Caco-2 (cell line): ENCODE measurements at regions not wholly inside any gene's neighbourhood (a gene's known extent, or its start where the extent isn't known, plus 50 kb on each side); places are given as distances from the start of the nearest gene placed in this dataset.

Source experiments
- BruUV-seq: library from RNA; stranded (reverse); fragments of 400-500 nt; replicated peaks from 2 replicates; lab custom pipeline; 2021; lab: Mats Ljungman, UMichigan
- CTCF ChIA-PET: fragments of 300-600 bp; sonication (Branson Sonifier 250); formaldehyde crosslinking; loops from one replicate; lab custom pipeline; 2022; ENCODE audit warnings: antibody characterized with exemption; lab: Charles Lee
- POLR2A ChIA-PET: fragments of 300-600 bp; sonication (Branson Sonifier 250); formaldehyde crosslinking; loops from one replicate; lab custom pipeline; 2022; ENCODE audit warnings: antibody characterized with exemption; lab: Charles Lee
- DNase-seq, 2 experiments: peaks; one replicate each; pipeline versions ENCODE4 v3.0.0 to v3.0.0-alpha.2; 2020 to 2022
- H3K27me3 ChIP-seq: replicated peaks from 2 replicates; pipeline ENCODE4 v1.6.0; 2011; ENCODE audit warnings: low read length; ENCODE audit not compliant: control insufficient read depth, insufficient read depth
- H3K36me3 ChIP-seq: 2 replicates; pipeline ENCODE4 v1.5.1; 2011; ENCODE audit warnings: low read length; ENCODE audit not compliant: control insufficient read depth, insufficient read depth
- H3K4me1 ChIP-seq: fragments of 250-450 bp; sonication (Bioruptor Pico); 2 replicates; pipeline ENCODE4 v1.5.1; 2020; ENCODE audit warnings: mild to moderate bottlenecking
- H3K4me3 ChIP-seq: 2 replicates; pipeline ENCODE4 v1.5.1; 2011; ENCODE audit warnings: low read depth, mild to moderate bottlenecking, control low read depth, low read length
- H3K9me3 ChIP-seq: fragments of 250-450 bp; sonication (Bioruptor Pico); 2 replicates; pipeline ENCODE4 v1.5.1; 2020; ENCODE audit warnings: mild to moderate bottlenecking, moderate library complexity
- H3K27ac Mint-ChIP-seq: one replicate; pipeline ENCODE4 v1.8.0; 2022; ENCODE audit warnings: mixed read lengths; ENCODE audit not compliant: unreplicated experiment
- H3K27me3 Mint-ChIP-seq: one replicate; pipeline ENCODE4 v1.8.0; 2022; ENCODE audit warnings: mixed read lengths; ENCODE audit not compliant: insufficient read depth, unreplicated experiment
- H3K36me3 Mint-ChIP-seq: one replicate; pipeline ENCODE4 v1.8.0; 2022; ENCODE audit warnings: mild to moderate bottlenecking, mixed read lengths; ENCODE audit not compliant: insufficient read depth, unreplicated experiment
- H3K4me1 Mint-ChIP-seq: one replicate; pipeline ENCODE4 v1.8.0; 2022; ENCODE audit warnings: low read depth, mixed read lengths; ENCODE audit not compliant: unreplicated experiment
- H3K4me3 Mint-ChIP-seq: one replicate; pipeline ENCODE4 v1.8.0; 2022; ENCODE audit warnings: mild to moderate bottlenecking, moderate library complexity, mixed read lengths; ENCODE audit not compliant: unreplicated experiment
- H3K9me3 Mint-ChIP-seq: one replicate; pipeline ENCODE4 v1.8.0; 2022; ENCODE audit warnings: mixed read lengths; ENCODE audit not compliant: unreplicated experiment
- CTCF ChIP-seq, 2 experiments: fragments of 200-600 bp in 1 of 2; IDR thresholded peaks; 1 replicate in 1 of 2; 2 replicates in 1 of 2; pipeline versions ENCODE4 v1.5.1 to v1.8.0; 2011 to 2022; ENCODE audit warnings: antibody characterized with exemption in 1 of 2, control low read depth in 1 of 2, inconsistent platforms in 1 of 2, low read depth in 1 of 2, low read length in 1 of 2, mild to moderate bottlenecking in 1 of 2, moderate library complexity in 1 of 2; ENCODE audit not compliant: insufficient read depth in 1 of 2, severe bottlenecking in 1 of 2, unreplicated experiment in 1 of 2
- intact Hi-C: fragments of 100-400 bp; cut with micrococcal nuclease; formaldehyde crosslinking; loops from one replicate; pipeline ENCODE4 v1.10.0; 2022; ENCODE audit not compliant: unreplicated experiment

DNA sequence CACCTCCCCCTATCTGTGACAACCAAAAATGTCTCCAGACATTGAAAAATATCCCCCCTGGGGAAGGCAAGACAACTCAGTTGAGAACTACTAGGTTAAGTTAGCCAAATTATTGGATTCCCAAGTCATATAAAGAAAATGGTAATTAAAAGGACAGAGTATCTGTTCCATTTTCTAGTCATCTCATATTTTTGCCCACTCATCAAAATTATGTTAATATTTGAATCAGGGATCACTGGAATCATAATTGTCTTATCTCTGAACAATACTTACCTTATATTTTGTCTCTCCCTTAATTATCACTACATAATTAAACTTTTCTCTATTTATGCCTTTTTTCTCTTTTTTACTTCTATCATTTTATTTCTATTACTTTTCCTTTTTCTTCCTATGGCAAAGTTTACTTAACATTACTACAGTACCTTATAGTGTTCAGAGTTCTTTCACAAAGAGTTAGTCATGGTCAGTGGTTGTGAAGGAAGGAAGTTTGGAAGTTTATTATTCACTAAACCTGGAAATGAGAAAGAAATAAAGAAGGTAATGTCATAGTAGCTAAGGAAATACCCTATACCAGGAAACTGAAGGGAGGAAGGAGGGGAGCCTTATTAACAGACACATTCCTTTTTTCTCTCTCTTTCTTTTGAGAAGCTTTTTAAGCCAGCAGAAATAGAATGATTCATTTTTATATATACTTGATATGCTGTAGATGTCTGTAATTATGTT, 332.9 kb downstream of the COL12A1 start:
- intact Hi-C loops = no loop called here

GRCh38 chr6:74871757-74872156, 334.1 kb downstream of the COL12A1 start:
- BruUV-seq = no TSS peak
- peaks cover 11% of the 10 kb centered on the region for H3K9me3 Mint-ChIP-seq
- Histone ChIP-seq H3K36me3 (no peaks in the 10 kb centered on the region), H3K27me3 (no peaks in the 10 kb centered on the region), H3K4me3 (no peak overlapping the region), H3K9me3 (no peaks in the 10 kb centered on the region), H3K4me1 (peaks cover 7% of the 10 kb centered on the region)
- no peaks in the 10 kb centered on the region for H3K4me1 Mint-ChIP-seq
- DNase-seq = no peak
- intact Hi-C loops = no loop called here
- no peaks in the 10 kb centered on the region for H3K36me3 Mint-ChIP-seq
- no peak overlapping the region for H3K4me3 Mint-ChIP-seq
- TF ChIP-seq CTCF (IDR thresholded peaks at IDR 0.05; ENCODE audit: insufficient read depth in 1 of 2, low read depth in 1 of 2, low read length in 1 of 2, severe bottlenecking in 1 of 2, unreplicated experiment in 1 of 2) = no peak
- ChIA-PET CTCF (no interaction called here), POLR2A (no interaction called here)
- no peak overlapping the region for H3K27ac Mint-ChIP-seq
- peaks cover 6% of the 10 kb centered on the region for H3K27me3 Mint-ChIP-seq

More for the DNA sequence above, 332.9 kb downstream of the COL12A1 start:
- no peak for TF ChIP-seq CTCF (IDR thresholded peaks at IDR 0.05; ENCODE audit: insufficient read depth in 1 of 2, low read depth in 1 of 2, low read length in 1 of 2, severe bottlenecking in 1 of 2, unreplicated experiment in 1 of 2)
- CTCF ChIA-PET = no interaction called here
- Mint-ChIP-seq H3K27ac (no peak overlapping the region), H3K4me1 (no peaks in the 10 kb centered on the region), H3K9me3 (peaks cover 11% of the 10 kb centered on the region), H3K4me3 (no peak overlapping the region), H3K27me3 (peaks cover 6% of the 10 kb centered on the region), H3K36me3 (no peaks in the 10 kb centered on the region)
- Histone ChIP-seq H3K9me3 (no peaks in the 10 kb centered on the region), H3K4me1 (peaks cover 7% of the 10 kb centered on the region), H3K27me3 (no peaks in the 10 kb centered on the region), H3K4me3 (no peak overlapping the region), H3K36me3 (no peaks in the 10 kb centered on the region)
- POLR2A ChIA-PET = no interaction called here
- no peak for DNase-seq
- no TSS peak for BruUV-seq

- Histone ChIP-seq H3K4me1 (peaks cover 7% of the 10 kb centered on the region), H3K9me3 (no peaks in the 10 kb centered on the region), H3K36me3 (no peaks in the 10 kb centered on the region), H3K4me3 (no peak overlapping the region), H3K27me3 (no peaks in the 10 kb centered on the region)
- peak in 1 of 2 experiments; percentile 5 for TF ChIP-seq CTCF (IDR thresholded peaks at IDR 0.05; ENCODE audit: insufficient read depth in 1 of 2, low read depth in 1 of 2, low read length in 1 of 2, severe bottlenecking in 1 of 2, unreplicated experiment in 1 of 2)
- ChIA-PET POLR2A (interaction anchor here (0.6 kb wide), 1 partner anchor 31 kb away, joined by 14 read pairs; no protein-coding TSS in a partner anchor), CTCF (interaction anchor here (0.6 kb wide), 2 partner anchors 67 to 841 kb away, joined by 3 to 5 read pairs; no protein-coding TSS in a partner anchor)
- H3K4me3 Mint-ChIP-seq = no peak overlapping the region
- intact Hi-C loops = no loop called here
- H3K9me3 Mint-ChIP-seq = peaks cover 11% of the 10 kb centered on the region
- H3K36me3 Mint-ChIP-seq = no peaks in the 10 kb centered on the region
- no peaks in the 10 kb centered on the region for H3K4me1 Mint-ChIP-seq
- no peak overlapping the region for H3K27ac Mint-ChIP-seq
- BruUV-seq = no TSS peak
- DNase-seq = peak; percentile 12 to 39
- no peaks in the 10 kb centered on the region for H3K27me3 Mint-ChIP-seq
These were observed 335.4 kb downstream of the COL12A1 start for GRCh38 chr6:74870403-74870802.
